HCT116 (cell line): ENCODE measurements at regions not wholly inside any gene's neighbourhood (a gene's known extent, or its start where the extent isn't known, plus 50 kb on each side); places are given as distances from the start of the nearest gene placed in this dataset.

Source experiments
- ATAC-seq: fragments of 200-7000 bp; cut with Tn5 transposase; 2 replicates; pipeline ENCODE4 v1.9.1; 2020; ENCODE audit warnings: mild to moderate bottlenecking, moderate library complexity
- BruUV-seq: library from RNA; stranded (reverse); fragments of 400-500 nt; replicated peaks from 2 replicates; lab custom pipeline; 2021; lab: Mats Ljungman, UMichigan
- CTCF ChIA-PET: fragments of 300-600 bp; sonication (Branson Sonifier 250); formaldehyde crosslinking; loops from one replicate; lab custom pipeline; 2021; ENCODE audit warnings: antibody characterized with exemption; lab: Charles Lee
- POLR2A ChIA-PET: fragments of 300-600, 350-600 bp; sonication (Branson Sonifier 250); formaldehyde crosslinking; loops from one replicate; lab custom pipeline; 2021; ENCODE audit warnings: antibody characterized with exemption; lab: Charles Lee
- RAD21 ChIA-PET, 2 experiments: fragments of 300-600 bp; sonication (Branson Sonifier 250); formaldehyde crosslinking; loops; one replicate each; lab custom pipeline; 2023; ENCODE audit warnings: low total read pairs in 2 of 2; ENCODE audit not compliant: uncharacterized antibody in 2 of 2, unreplicated experiment in 2 of 2, low non-redundant PET in 1 of 2; lab: Charles Lee
- DNase-seq: peaks from one replicate; pipeline ENCODE4 v3.0.0-alpha.2; 2010; ENCODE audit warnings: low read depth, low spot score
- H2AFZ ChIP-seq: fragments of 200-600 bp; shearing (Covaris generic), sonication (generic); 2 replicates; pipeline ENCODE4 v1.6.1; 2017; ENCODE audit warnings: low read depth, mixed run types, mixed read lengths, antibody characterized with exemption, low read length; ENCODE audit not compliant: poor library complexity, severe bottlenecking
- H3K27ac ChIP-seq: 2 replicates; pipeline ENCODE4 v1.5.1; 2012; ENCODE audit warnings: low read depth, low read length
- H3K27me3 ChIP-seq: fragments of 200-600 bp; sonication (generic); 2 replicates; pipeline ENCODE4 v1.6.1; 2016; ENCODE audit warnings: mixed run types, low read length, mixed read lengths; ENCODE audit not compliant: insufficient read depth
- H3K36me3 ChIP-seq, 2 experiments: fragments of 200-500 bp in 1 of 2; fragments of 200-600 bp in 1 of 2; sonication (Bioruptor generic) in 1 of 2; sonication (generic) in 1 of 2; 2 replicates each; pipeline versions ENCODE4 v1.5.1 to v1.6.1; 2014 to 2016; ENCODE audit warnings: low read length in 2 of 2, inconsistent platforms in 1 of 2, mixed read lengths in 1 of 2, mixed run types in 1 of 2; ENCODE audit not compliant: insufficient read depth in 2 of 2, control insufficient read depth in 1 of 2
- H3K4me1 ChIP-seq, 2 experiments: fragments of 200-600 bp in 1 of 2; sonication (generic) in 1 of 2; 2 replicates each; pipeline versions ENCODE4 v1.5.1 to v1.6.1; 2012 to 2017; ENCODE audit warnings: low read length in 2 of 2, inconsistent platforms in 1 of 2, mild to moderate bottlenecking in 1 of 2, mixed read lengths in 1 of 2, mixed run types in 1 of 2, moderate library complexity in 1 of 2; ENCODE audit not compliant: insufficient read depth in 2 of 2, control insufficient read depth in 1 of 2
- H3K4me2 ChIP-seq: fragments of 200-600 bp; sonication (generic); 2 replicates; pipeline ENCODE4 v1.6.1; 2017; ENCODE audit warnings: mixed run types, low read length, mixed read lengths
- H3K4me3 ChIP-seq, 2 experiments: fragments of 200-600 bp in 1 of 2; sonication (generic) in 1 of 2; replicated peaks in 1 of 2; 2 replicates each; pipeline ENCODE4 v1.5.1; 2011 to 2016; ENCODE audit warnings: low read length in 2 of 2, control low read depth in 1 of 2, low read depth in 1 of 2, mild to moderate bottlenecking in 1 of 2, mixed read lengths in 1 of 2, mixed run types in 1 of 2
- H3K79me2 ChIP-seq: fragments of 200-600 bp; sonication (generic); 2 replicates; pipeline ENCODE4 v1.6.1; 2017; ENCODE audit warnings: mild to moderate bottlenecking, mixed run types, low read length, moderate library complexity, mixed read lengths; ENCODE audit not compliant: insufficient read depth
- H3K9ac ChIP-seq: fragments of 200-600 bp; sonication (generic); 2 replicates; pipeline ENCODE4 v1.6.1; 2016; ENCODE audit warnings: low read length, mixed read lengths
- H3K9me2 ChIP-seq: fragments of 200-600 bp; sonication (generic), shearing (Covaris generic); 2 replicates; pipeline ENCODE4 v1.6.1; 2017; ENCODE audit warnings: mixed run types, mild to moderate bottlenecking, moderate library complexity; ENCODE audit not compliant: insufficient read depth
- H3K9me3 ChIP-seq, 2 experiments: fragments of 200-500 bp in 1 of 2; fragments of 200-600 bp in 1 of 2; sonication (Bioruptor generic) in 1 of 2; sonication (generic) in 1 of 2; 2 replicates each; pipeline ENCODE4 v1.6.1; 2014 to 2017; ENCODE audit warnings: low read length in 2 of 2, mixed read lengths in 2 of 2, inconsistent platforms in 1 of 2, low read depth in 1 of 2, mild to moderate bottlenecking in 1 of 2, mixed run types in 1 of 2, moderate library complexity in 1 of 2; ENCODE audit not compliant: control insufficient read depth in 1 of 2, insufficient read depth in 1 of 2
- H4K20me1 ChIP-seq: fragments of 200-600 bp; sonication (generic), shearing (Covaris generic); 2 replicates; pipeline ENCODE4 v1.6.1; 2017; ENCODE audit warnings: mixed run types, mild to moderate bottlenecking, moderate library complexity; ENCODE audit not compliant: insufficient read depth
- CBX3 ChIP-seq: IDR thresholded peaks from 2 replicates; pipeline ENCODE4 v1.6.1; 2012; ENCODE audit warnings: low read depth
- CTCF ChIP-seq, 3 experiments: fragments of 200-600 bp in 1 of 3; sonication (generic) in 1 of 3; IDR thresholded peaks in 2 of 3; conservative IDR thresholded peaks in 1 of 3; 2 replicates each; pipeline ENCODE4 v1.5.1; 2012 to 2017; ENCODE audit warnings: low read depth in 2 of 3, low read length in 2 of 3, antibody characterized with exemption in 1 of 3, borderline replicate concordance in 1 of 3, control low read depth in 1 of 3, mild to moderate bottlenecking in 1 of 3, mixed read lengths in 1 of 3, mixed run types in 1 of 3, moderate library complexity in 1 of 3; ENCODE audit not compliant: insufficient read depth in 1 of 3
- EGR1 ChIP-seq: IDR thresholded peaks from 2 replicates; pipeline ENCODE4 v1.6.1; 2012; ENCODE audit warnings: low read depth
- EZH2 ChIP-seq: fragments of 200-600 bp; sonication (generic); IDR thresholded peaks from 2 replicates; pipeline ENCODE4 v1.6.1; 2017; ENCODE audit warnings: antibody characterized with exemption, mixed run types
- JUND ChIP-seq: IDR thresholded peaks from 2 replicates; pipeline ENCODE4 v1.6.1; 2012
- RAD21 ChIP-seq: IDR thresholded peaks from 2 replicates; pipeline ENCODE4 v1.6.1; 2012; ENCODE audit warnings: low read depth, mild to moderate bottlenecking
- REST ChIP-seq: IDR thresholded peaks from 2 replicates; pipeline ENCODE4 v1.6.1; 2012; ENCODE audit warnings: low read depth
- SP1 ChIP-seq: IDR thresholded peaks from 2 replicates; pipeline ENCODE4 v1.6.1; 2012; ENCODE audit warnings: low read depth
- SRF ChIP-seq: IDR thresholded peaks from 2 replicates; pipeline ENCODE4 v1.6.1; 2012; ENCODE audit warnings: low read depth
- YY1 ChIP-seq: IDR thresholded peaks from 2 replicates; pipeline ENCODE4 v1.6.1; 2011; ENCODE audit warnings: low read length, low read depth, moderate library complexity, mild to moderate bottlenecking; ENCODE audit not compliant: insufficient replicate concordance; ENCODE audit errors: extremely low read depth
- ZFX ChIP-seq: fragments of 450-650 bp; IDR thresholded peaks from 2 replicates; pipeline ENCODE4 v1.6.1; 2017
- intact Hi-C: fragments of 100-400 bp; cut with micrococcal nuclease; formaldehyde crosslinking; loops from 2 replicates; pipeline ENCODE4 v1.10.0; 2022
- TF ChIP-seq, protein P1 (sequence below): IDR thresholded peaks from 2 replicates; pipeline ENCODE4 v1.6.1; 2011; ENCODE audit warnings: mild to moderate bottlenecking, low read length, moderate library complexity; ENCODE audit not compliant: insufficient replicate concordance; ENCODE audit errors: extremely low read depth

GRCh38 chr5:159681661-159682060 lies 234.6 kb upstream of the ADRA1B start:
- Histone ChIP-seq H3K9me3 (peaks cover 3 to 4% of the 10 kb centered on the region in 2 experiments; a peak in 2 of 4 replicates), H3K27ac (no peak overlapping the region), H3K9ac (no peak overlapping the region), H3K36me3 (no peaks in the 10 kb centered on the region), H4K20me1 (no peaks in the 10 kb centered on the region), H3K4me2 (no peak overlapping the region), H3K9me2 (no peaks in the 10 kb centered on the region), H3K4me3 (no peak overlapping the region), H3K27me3 (no peaks in the 10 kb centered on the region), H3K4me1 (no peaks in the 10 kb centered on the region), H3K79me2 (no peaks in the 10 kb centered on the region), H2AFZ (no peak overlapping the region)
- TF ChIP-seq SRF (no peak), CBX3 (no peak), RAD21 (no peak), ZFX (no peak), EGR1 (no peak)
- TF ChIP-seq, protein P1, sequence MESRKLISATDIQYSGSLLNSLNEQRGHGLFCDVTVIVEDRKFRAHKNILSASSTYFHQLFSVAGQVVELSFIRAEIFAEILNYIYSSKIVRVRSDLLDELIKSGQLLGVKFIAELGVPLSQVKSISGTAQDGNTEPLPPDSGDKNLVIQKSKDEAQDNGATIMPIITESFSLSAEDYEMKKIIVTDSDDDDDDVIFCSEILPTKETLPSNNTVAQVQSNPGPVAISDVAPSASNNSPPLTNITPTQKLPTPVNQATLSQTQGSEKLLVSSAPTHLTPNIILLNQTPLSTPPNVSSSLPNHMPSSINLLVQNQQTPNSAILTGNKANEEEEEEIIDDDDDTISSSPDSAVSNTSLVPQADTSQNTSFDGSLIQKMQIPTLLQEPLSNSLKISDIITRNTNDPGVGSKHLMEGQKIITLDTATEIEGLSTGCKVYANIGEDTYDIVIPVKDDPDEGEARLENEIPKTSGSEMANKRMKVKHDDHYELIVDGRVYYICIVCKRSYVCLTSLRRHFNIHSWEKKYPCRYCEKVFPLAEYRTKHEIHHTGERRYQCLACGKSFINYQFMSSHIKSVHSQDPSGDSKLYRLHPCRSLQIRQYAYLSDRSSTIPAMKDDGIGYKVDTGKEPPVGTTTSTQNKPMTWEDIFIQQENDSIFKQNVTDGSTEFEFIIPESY, result no peak
- ChIA-PET RAD21 (no interaction called here), POLR2A (no interaction called here), CTCF (no interaction called here)
- DNase-seq, result no peak
- BruUV-seq, result no TSS peak
- intact Hi-C loops, result loop anchor here (1.0 to 5.0 kb wide), 3 partner anchors 164 to 394 kb away; no protein-coding TSS in a partner anchor
- no peak for ATAC-seq

- H4K20me1 ChIP-seq, result no peaks in the 10 kb centered on the region
- no peak overlapping the region for H3K4me2 ChIP-seq
- ChIA-PET POLR2A (no interaction called here), RAD21 (no interaction called here), CTCF (no interaction called here)
- peak; percentile 12 for DNase-seq
- H3K79me2 ChIP-seq, result no peaks in the 10 kb centered on the region
- H3K36me3 ChIP-seq, result no peaks in the 10 kb centered on the region
- intact Hi-C loops, result loop anchor here (1.0 to 5.0 kb wide), 3 partner anchors 165 to 395 kb away; no protein-coding TSS in a partner anchor
- H3K27me3 ChIP-seq, result no peaks in the 10 kb centered on the region
- no peak overlapping the region for H3K9ac ChIP-seq
- TF ChIP-seq RAD21 (peak; percentile 74), CTCF (IDR thresholded peaks at IDR 0.05 in 2 of 3, conservative IDR thresholded peaks at IDR 0.05 in 1 of 3; ENCODE audit: borderline replicate concordance in 1 of 3, insufficient read depth in 1 of 3, low read depth in 2 of 3, low read length in 2 of 3) (peak; percentile 15 to 47 (median 44); a peak in 3 of 6 replicates), EZH2 (no peak), JUND (no peak), SP1 (no peak), SRF (no peak), REST (no peak), YY1 (no peak), CBX3 (no peak)
- no TSS peak for BruUV-seq
- no peak overlapping the region for H3K27ac ChIP-seq
- ATAC-seq, result peak; percentile 50; the same call in 1 of the 2 replicates
- no peak overlapping the region for H2AFZ ChIP-seq
- H3K4me1 ChIP-seq, result no peaks in the 10 kb centered on the region
- no peaks in the 10 kb centered on the region for H3K9me2 ChIP-seq
- no peak overlapping the region for H3K4me3 ChIP-seq
- H3K9me3 ChIP-seq, result peaks cover 3 to 4% of the 10 kb centered on the region in 2 experiments; a peak in 2 of 4 replicates
These were observed 233.7 kb upstream of the ADRA1B start for GRCh38 chr5:159682623-159683022.
